ENCODE measurements at regions not wholly inside any gene's neighbourhood (a gene's known extent, or its start where the extent isn't known, plus 50 kb on each side); places are given as distances from the start of the nearest gene placed in this dataset.

DNA sequence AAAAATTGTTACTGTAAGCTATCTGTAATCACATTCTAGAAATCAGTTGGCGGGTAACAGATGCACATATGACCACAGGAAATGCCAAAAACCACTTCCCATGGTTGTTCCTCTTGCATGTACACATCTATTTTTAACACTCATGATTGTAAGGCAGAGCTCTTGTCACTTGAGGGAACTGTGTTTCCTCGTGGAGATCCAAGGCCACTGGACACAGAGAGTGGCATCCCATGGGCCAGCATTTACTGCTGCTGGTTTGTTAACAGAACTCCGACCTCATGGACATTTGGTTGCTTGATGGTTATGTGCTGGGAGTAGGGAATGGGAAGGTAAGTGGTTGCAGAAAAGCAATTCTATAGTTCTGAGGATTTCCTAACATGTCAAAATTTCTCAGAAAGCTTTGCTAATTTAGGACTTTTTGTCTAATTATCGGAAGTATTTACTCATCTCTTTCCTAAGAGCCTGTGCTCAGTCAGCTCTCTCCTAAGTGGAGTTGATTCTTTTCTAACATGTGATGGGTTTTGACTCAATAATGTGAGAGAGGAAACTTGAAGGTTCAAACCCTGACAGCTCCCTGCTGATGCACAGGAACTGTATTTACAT lies 202.0 kb upstream of the NR3C1 start:
- TF ChIP-seq, protein P1, sequence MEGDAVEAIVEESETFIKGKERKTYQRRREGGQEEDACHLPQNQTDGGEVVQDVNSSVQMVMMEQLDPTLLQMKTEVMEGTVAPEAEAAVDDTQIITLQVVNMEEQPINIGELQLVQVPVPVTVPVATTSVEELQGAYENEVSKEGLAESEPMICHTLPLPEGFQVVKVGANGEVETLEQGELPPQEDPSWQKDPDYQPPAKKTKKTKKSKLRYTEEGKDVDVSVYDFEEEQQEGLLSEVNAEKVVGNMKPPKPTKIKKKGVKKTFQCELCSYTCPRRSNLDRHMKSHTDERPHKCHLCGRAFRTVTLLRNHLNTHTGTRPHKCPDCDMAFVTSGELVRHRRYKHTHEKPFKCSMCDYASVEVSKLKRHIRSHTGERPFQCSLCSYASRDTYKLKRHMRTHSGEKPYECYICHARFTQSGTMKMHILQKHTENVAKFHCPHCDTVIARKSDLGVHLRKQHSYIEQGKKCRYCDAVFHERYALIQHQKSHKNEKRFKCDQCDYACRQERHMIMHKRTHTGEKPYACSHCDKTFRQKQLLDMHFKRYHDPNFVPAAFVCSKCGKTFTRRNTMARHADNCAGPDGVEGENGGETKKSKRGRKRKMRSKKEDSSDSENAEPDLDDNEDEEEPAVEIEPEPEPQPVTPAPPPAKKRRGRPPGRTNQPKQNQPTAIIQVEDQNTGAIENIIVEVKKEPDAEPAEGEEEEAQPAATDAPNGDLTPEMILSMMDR (IDR thresholded peaks at IDR 0.05): no peak
- TF ChIP-seq POLR2A (IDR thresholded peaks at IDR 0.05): no peak

All from body of pancreas (tissue), 4 donors.